Activated T-helper 1 cell treated with anti-CD3 and anti-CD28 coated beads, Interleukin-12 subunit alpha, Interleukin-12 subunit beta, Interleukin-2, Interleukin-4 antibody, amounts not matched to agents 30 ng/mL and 10 ng/mL and 1 ng/mL, durations not matched to agents 14 hours and 24 hours and 36 hours (primary cell): ENCODE measurements at regions not wholly inside any gene's neighbourhood (a gene's known extent, or its start where the extent isn't known, plus 50 kb on each side); places are given as distances from the start of the nearest gene placed in this dataset.

Experiments
- DNase-seq: peaks from one replicate; pipeline ENCODE4 v3.0.0; 2021; ENCODE audit warnings: low spot score
- H3K27ac Mint-ChIP-seq: one replicate; pipeline ENCODE4 v1.8.0; 2021; ENCODE audit warnings: mild to moderate bottlenecking, mixed read lengths
- H3K27me3 Mint-ChIP-seq: one replicate; pipeline ENCODE4 v1.8.0; 2022; ENCODE audit warnings: mild to moderate bottlenecking, moderate library complexity, mixed read lengths; ENCODE audit not compliant: insufficient read depth
- H3K36me3 Mint-ChIP-seq: one replicate; pipeline ENCODE4 v1.8.0; 2021; ENCODE audit warnings: low read depth, mixed read lengths
- H3K4me1 Mint-ChIP-seq: one replicate; pipeline ENCODE4 v1.8.0; 2021; ENCODE audit warnings: low read depth, mixed read lengths
- H3K4me3 Mint-ChIP-seq: one replicate; pipeline ENCODE4 v1.8.0; 2021; ENCODE audit warnings: mild to moderate bottlenecking, moderate library complexity, mixed read lengths
- H3K9me3 Mint-ChIP-seq: one replicate; pipeline ENCODE4 v1.8.0; 2021; ENCODE audit warnings: mixed read lengths
- intact Hi-C: fragments of 100-400 bp; cut with micrococcal nuclease; formaldehyde crosslinking; loops from one replicate; pipeline ENCODE4 v1.15.1; 2024

DNA sequence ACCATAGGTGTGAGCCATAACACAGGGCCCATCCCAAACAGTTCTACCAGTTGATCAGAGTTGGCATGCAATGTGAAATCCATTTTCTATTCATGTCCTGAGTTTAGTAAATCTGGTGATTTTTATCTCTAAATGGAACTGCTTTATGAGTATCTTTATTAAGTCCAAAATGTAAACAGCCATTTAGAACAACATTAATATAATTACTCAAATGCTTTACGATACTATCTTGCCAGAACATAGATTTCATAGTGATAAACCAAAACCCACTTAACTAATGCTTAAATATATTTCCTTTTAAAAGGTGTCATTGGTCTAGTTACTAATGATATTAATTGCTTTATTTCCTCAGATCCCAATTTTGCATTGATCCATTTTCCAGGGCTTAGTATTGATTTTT, 80.7 kb downstream of the PLCE1 start:
- no peaks in the 10 kb centered on the region for H3K36me3 Mint-ChIP-seq
- H3K27me3 Mint-ChIP-seq = no peaks in the 10 kb centered on the region
- H3K27ac Mint-ChIP-seq = no peak overlapping the region
- intact Hi-C loops = no loop called here
- no peak for DNase-seq
- H3K4me1 Mint-ChIP-seq = no peaks in the 10 kb centered on the region
- no peaks in the 10 kb centered on the region for H3K9me3 Mint-ChIP-seq
- no peak overlapping the region for H3K4me3 Mint-ChIP-seq

DNA sequence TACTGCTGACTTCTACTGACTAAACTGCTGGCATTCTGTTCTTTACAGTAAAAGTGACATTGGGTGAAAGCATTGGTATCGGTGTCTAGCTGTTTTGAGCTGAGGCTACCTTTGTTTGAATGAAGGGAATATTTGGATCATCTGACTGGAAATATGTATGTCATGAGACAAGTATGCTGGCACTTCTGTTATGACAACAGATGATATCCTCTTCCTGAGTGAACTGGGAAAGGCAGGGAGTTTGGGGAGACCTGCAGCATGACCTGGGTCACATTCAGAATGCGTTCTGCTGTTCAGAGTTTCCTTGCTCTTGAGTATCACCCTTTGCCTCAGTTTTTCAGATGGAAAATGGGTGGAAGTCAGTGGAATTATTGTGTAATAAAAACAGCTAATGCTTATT, 81.8 kb downstream of the PLCE1 start:
- H3K27me3 Mint-ChIP-seq = no peaks in the 10 kb centered on the region
- no peaks in the 10 kb centered on the region for H3K4me1 Mint-ChIP-seq
- H3K36me3 Mint-ChIP-seq = no peaks in the 10 kb centered on the region
- intact Hi-C loops = no loop called here
- no peak overlapping the region for H3K4me3 Mint-ChIP-seq
- DNase-seq = no peak
- no peaks in the 10 kb centered on the region for H3K9me3 Mint-ChIP-seq
- no peak overlapping the region for H3K27ac Mint-ChIP-seq

DNA sequence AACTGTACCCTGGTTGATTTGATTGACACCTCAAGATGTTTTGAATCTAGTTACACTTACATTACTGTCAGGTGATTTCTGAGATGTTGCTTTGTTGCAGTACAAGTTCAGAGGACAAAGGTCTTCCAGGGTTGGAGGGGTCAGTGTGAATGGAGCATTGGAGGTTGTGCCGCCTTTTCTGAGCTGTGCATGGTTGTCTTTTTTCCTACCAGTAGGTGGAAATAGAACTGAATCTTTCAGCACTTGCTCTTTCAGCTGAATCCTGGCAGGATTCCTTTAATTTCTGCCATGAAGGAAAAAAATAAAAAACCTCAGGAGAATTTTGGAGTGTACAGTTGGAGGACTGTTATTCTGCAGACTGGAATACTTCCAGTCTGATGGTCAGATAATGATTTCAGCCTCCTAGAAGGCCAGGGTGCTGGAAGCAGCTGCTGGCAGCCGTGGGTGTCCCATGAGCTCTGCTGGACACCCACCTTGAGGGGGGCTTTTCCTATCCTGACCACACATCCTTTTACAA, 82.7 kb downstream of the PLCE1 start:
- DNase-seq = no peak
- Mint-ChIP-seq H3K4me1 (no peaks in the 10 kb centered on the region), H3K27me3 (peaks cover 1% of the 10 kb centered on the region), H3K27ac (no peak overlapping the region), H3K4me3 (no peak overlapping the region), H3K36me3 (no peaks in the 10 kb centered on the region), H3K9me3 (no peaks in the 10 kb centered on the region)
- intact Hi-C loops = no loop called here

DNA sequence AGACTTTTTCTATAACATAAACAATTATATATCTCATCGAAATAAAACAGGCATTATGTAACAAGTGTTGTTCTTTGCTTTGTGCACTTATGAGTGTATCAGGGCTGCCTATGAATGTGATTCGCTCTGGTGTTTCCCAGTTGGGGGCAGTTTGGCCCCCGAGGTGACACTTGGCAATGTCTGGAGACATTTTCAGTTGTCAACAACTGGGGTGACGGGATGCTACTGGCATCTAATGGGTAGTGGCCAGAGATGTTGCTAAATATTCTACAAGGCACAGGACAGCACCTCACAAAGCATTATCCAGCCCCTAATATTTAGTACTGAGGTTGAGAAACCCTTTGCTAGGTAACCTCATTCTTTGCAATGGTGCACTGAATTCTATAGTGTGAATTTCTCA, 83.3 kb downstream of the PLCE1 start:
- Mint-ChIP-seq H3K4me1 (no peaks in the 10 kb centered on the region), H3K27ac (no peak overlapping the region), H3K9me3 (no peaks in the 10 kb centered on the region), H3K27me3 (peaks cover 2% of the 10 kb centered on the region), H3K4me3 (no peak overlapping the region), H3K36me3 (no peaks in the 10 kb centered on the region)
- intact Hi-C loops = no loop called here
- no peak for DNase-seq

DNA sequence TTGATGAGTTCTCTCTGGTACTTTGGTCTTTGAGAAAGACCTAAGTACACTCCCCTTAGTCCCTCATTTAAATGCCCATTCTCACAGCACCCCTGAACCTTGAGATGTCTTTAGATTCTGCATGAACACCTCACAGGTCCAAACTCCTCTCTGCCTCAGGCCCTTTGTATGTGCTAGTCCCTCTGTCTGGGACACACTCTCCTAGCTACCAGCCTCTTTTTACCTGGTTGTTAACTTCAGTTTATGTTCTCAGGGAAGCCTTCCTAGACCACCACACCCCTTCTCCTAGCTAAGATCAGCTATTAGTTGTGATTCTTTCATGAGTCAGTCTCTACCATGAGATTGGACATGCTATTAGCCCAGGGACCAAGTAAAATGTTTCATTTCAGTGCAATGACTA, 86.4 kb downstream of the PLCE1 start:
- Mint-ChIP-seq H3K4me1 (no peaks in the 10 kb centered on the region), H3K36me3 (no peaks in the 10 kb centered on the region), H3K27ac (no peak overlapping the region), H3K4me3 (no peak overlapping the region), H3K9me3 (no peaks in the 10 kb centered on the region), H3K27me3 (peaks cover 2% of the 10 kb centered on the region)
- intact Hi-C loops = no loop called here
- no peak for DNase-seq

DNA sequence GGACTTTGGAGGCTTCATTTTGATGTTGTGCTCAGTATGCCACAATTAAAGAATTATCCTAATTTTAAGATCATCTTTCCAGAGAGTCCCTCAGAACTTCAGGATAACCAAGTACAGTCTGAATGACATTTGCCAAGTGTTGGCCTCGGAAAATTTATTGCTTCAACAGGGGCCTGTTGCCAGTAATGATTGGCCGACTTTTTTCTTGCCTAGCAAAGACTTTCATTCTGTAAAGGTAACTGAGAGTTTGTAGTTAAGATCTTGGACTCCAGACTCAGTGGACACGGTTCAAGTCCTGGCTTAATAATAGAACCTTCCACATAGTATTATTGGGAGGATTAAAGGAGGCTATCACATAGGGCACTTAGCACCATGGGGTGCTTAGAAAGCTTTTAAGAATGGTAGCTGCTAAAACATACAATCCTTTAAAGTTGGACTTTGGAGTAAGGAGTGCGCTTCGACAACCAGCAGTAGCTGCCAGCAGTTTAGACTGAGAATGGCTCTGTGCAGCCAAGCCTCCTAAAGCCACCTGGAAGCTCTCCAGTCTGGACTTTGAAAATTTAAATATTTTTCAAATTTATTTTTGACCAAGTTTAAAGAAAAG, 90.0 kb downstream of the PLCE1 start:
- peaks cover 5% of the 10 kb centered on the region for H3K27me3 Mint-ChIP-seq
- H3K27ac Mint-ChIP-seq = no peak overlapping the region
- intact Hi-C loops = no loop called here
- no peak overlapping the region for H3K4me3 Mint-ChIP-seq
- DNase-seq = no peak
- no peaks in the 10 kb centered on the region for H3K36me3 Mint-ChIP-seq
- H3K4me1 Mint-ChIP-seq = no peaks in the 10 kb centered on the region
- no peaks in the 10 kb centered on the region for H3K9me3 Mint-ChIP-seq

DNA sequence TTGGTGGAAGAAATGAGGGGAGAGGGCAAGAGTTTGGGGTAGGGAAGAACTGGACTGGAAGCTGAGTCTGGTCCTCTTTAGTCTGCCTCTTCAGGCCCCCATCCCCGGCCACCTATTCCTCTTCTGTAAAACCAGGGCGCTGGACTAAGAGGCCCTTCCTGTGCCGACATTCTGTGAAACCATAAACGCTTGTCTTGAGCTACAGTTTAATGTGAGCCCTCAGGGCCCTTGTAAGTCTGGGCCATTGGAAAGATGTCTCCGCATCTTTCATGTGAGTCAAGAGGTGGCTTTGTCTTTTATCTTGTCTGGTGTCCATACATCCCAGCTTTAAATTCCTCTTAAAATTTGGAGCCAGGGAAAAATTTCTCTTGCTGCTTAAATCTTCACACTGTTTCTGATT, 90.6 kb downstream of the PLCE1 start:
- peaks cover 8% of the 10 kb centered on the region for H3K27me3 Mint-ChIP-seq
- H3K27ac Mint-ChIP-seq = no peak overlapping the region
- intact Hi-C loops = no loop called here
- H3K36me3 Mint-ChIP-seq = no peaks in the 10 kb centered on the region
- no peak overlapping the region for H3K4me3 Mint-ChIP-seq
- no peaks in the 10 kb centered on the region for H3K4me1 Mint-ChIP-seq
- DNase-seq = no peak
- H3K9me3 Mint-ChIP-seq = no peaks in the 10 kb centered on the region

DNA sequence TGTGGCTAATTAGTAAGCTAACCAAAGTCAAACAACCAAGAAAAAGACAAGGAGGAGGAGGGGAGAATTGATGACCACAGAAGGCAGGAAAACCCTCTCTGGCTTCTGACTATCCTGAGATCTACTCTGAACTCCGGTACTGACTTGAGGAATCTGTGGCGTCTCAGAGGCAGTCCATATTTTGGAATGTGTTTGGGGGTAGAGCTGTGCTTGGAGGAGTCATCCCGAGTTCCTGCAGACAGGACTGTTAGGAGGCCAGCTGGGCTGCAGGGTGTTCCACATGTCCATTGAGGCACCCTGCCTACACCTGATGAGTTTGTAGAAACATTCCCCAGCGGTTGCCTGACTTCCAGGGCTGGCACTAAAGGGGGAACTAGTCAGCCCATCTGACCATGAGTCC, 91.6 kb downstream of the PLCE1 start:
- H3K9me3 Mint-ChIP-seq = no peaks in the 10 kb centered on the region
- no peak overlapping the region for H3K27ac Mint-ChIP-seq
- H3K4me1 Mint-ChIP-seq = no peaks in the 10 kb centered on the region
- peaks cover 10% of the 10 kb centered on the region for H3K27me3 Mint-ChIP-seq
- H3K36me3 Mint-ChIP-seq = no peaks in the 10 kb centered on the region
- H3K4me3 Mint-ChIP-seq = no peak overlapping the region
- intact Hi-C loops = no loop called here
- DNase-seq = no peak

DNA sequence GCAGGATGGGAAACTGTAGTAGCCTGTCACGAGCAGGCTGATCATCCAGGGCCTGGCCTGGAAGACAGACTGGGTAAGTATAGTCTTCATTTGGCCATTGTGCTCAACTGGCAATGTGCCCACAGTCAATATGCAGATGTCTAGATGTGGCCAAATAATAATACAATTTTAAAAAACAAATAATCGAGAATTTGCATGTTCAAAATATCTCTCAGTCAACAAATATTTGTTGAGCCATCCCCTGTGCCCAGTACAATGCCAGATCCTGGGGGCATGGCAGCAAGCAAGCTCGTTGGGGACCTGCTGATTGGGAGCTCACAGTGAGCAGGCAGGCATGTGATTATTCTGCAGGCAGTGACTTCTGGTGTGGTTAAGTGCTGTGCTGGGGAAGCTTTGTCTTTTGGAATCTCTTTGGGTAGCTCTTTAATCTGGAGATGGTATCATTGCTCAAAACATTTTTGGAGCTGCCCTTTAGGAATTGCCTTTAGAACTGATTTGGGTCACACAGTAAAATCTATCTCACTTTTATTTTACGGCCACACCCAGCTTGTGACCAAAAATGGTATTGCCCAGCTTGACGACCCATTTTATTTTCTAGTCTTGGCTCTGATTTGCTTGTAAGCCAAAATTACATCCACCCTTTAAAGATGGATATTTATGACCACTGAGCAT, 92.2 kb downstream of the PLCE1 start:
- H3K4me1 Mint-ChIP-seq = no peaks in the 10 kb centered on the region

DNA sequence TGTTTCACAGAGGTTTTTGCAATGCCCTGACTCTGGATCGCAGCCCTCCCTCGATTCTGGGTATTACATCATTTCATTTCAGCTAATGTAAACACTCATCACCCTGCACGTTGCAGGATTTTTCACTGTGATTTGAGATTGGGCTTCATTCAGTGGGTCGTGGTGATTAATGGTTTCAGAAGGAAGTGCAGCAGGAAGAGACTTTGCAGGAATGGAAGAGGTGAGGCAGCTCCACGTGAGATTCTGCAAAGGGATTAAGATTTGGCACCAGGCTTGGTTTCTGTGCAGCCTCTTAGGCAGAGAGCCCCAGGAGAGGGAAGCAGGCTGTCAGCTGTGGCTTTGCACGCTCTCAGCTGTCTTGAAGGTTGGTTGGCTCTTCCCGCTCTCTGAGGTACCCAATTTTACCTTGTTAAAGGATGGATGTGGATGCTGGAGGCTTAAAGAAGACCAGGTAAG, 95.2 kb downstream of the PLCE1 start:
- no peak for DNase-seq
- intact Hi-C loops = no loop called here
- Mint-ChIP-seq H3K27ac (no peak overlapping the region), H3K36me3 (no peaks in the 10 kb centered on the region), H3K4me3 (no peak overlapping the region), H3K27me3 (peaks cover 11% of the 10 kb centered on the region), H3K4me1 (no peaks in the 10 kb centered on the region), H3K9me3 (no peaks in the 10 kb centered on the region)

More for the DNA sequence above, 92.2 kb downstream of the PLCE1 start:
- intact Hi-C loops = no loop called here
- Mint-ChIP-seq H3K4me3 (no peak overlapping the region), H3K27ac (no peak overlapping the region), H3K9me3 (no peaks in the 10 kb centered on the region), H3K36me3 (no peaks in the 10 kb centered on the region), H3K27me3 (peaks cover 10% of the 10 kb centered on the region)
- DNase-seq = no peak

DNA sequence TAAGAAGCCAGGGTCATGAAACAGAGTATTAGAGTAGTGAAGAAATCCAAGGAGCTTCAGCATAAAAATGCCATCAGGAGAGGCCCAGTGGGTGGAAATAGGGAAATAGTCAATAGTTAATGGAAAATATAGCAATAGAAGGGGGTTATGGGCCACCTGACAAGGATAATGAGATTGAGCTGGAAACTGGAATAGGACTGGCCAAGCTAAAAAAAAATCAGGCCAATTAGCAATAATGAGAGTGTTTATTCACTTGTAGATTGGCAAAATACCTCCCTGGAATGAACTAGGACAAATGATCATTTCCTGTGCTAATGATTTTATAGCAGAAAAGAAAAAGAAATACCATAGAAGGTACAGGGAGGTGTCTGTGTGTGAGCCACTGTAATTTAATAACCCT, 97.9 kb downstream of the PLCE1 start:
- H3K4me1 Mint-ChIP-seq = no peaks in the 10 kb centered on the region
- no peaks in the 10 kb centered on the region for H3K9me3 Mint-ChIP-seq
- DNase-seq = no peak
- H3K4me3 Mint-ChIP-seq = no peak overlapping the region
- no peak overlapping the region for H3K27ac Mint-ChIP-seq
- intact Hi-C loops = no loop called here
- H3K36me3 Mint-ChIP-seq = no peaks in the 10 kb centered on the region
- H3K27me3 Mint-ChIP-seq = peaks cover 11% of the 10 kb centered on the region

DNA sequence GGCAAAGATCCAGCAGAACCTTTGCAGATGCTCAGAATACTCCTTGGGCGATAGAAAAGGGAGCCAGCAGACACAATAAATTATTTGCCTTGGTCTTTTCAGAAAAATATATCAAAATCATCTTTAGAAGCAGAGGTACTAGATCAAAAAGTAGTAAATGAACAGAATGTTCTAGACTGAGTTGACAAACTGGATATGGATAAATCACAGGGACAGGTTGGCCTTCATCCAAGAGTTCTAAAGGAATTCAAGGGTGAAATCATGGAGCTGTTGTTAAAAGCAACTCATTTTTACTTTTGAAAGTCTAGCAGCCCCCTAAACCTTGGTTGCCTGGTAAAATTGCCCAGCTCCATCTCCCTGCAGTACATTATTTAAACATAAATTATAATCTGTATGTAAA, 99.1 kb downstream of the PLCE1 start:
- H3K27ac Mint-ChIP-seq = no peak overlapping the region
- intact Hi-C loops = no loop called here
- H3K27me3 Mint-ChIP-seq = peaks cover 11% of the 10 kb centered on the region
- H3K4me3 Mint-ChIP-seq = no peak overlapping the region
- no peak for DNase-seq
- H3K9me3 Mint-ChIP-seq = no peaks in the 10 kb centered on the region
- H3K36me3 Mint-ChIP-seq = no peaks in the 10 kb centered on the region
- H3K4me1 Mint-ChIP-seq = no peaks in the 10 kb centered on the region

DNA sequence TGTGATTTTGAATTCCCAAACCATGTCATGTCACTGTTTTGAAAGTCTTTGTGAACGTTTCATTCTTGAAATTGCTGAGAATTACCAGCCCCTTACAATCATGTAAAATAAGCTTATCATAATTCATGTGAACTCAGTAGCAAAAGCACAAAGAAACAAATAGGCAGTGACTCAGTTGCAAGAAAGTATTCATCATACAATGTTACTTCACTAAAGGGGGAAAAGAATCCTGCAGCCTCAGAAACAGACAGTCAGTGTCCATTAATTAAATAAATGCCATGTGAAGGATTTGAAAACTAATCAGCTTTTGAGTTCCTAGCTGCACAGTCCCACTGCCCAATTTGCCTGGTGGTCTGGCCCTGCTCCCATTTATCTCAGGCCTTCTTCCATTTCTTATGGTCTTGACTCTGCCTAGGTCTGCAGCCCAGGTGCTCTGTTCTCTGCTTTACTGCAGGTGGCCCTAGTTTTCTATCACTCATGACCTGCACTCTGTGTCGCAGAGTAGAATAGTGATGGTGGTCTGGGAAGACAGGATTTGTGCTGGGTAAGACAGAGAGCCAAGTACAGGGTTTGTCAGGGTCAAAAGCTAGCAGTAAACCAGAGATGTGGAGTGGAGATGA, 99.7 kb downstream of the PLCE1 start:
- H3K4me1 Mint-ChIP-seq = no peaks in the 10 kb centered on the region
- no peaks in the 10 kb centered on the region for H3K9me3 Mint-ChIP-seq
- peaks cover 11% of the 10 kb centered on the region for H3K27me3 Mint-ChIP-seq
- DNase-seq = no peak
- H3K4me3 Mint-ChIP-seq = no peak overlapping the region
- intact Hi-C loops = no loop called here
- no peaks in the 10 kb centered on the region for H3K36me3 Mint-ChIP-seq
- no peak overlapping the region for H3K27ac Mint-ChIP-seq
